Hematopoietic multipotent progenitor cell treated with erythropoietin and hydrocortisone succinate and interleukin-3 and kit ligand, for 15 days (in vitro differentiated cells): ENCODE measurements at regions not wholly inside any gene's neighbourhood (a gene's known extent, or its start where the extent isn't known, plus 50 kb on each side); places are given as distances from the start of the nearest gene placed in this dataset.

Experiments used
- DNase-seq: peaks from one replicate; pipeline ENCODE4 v3.0.0-alpha.2; 2015; ENCODE audit warnings: low spot score

DNA sequence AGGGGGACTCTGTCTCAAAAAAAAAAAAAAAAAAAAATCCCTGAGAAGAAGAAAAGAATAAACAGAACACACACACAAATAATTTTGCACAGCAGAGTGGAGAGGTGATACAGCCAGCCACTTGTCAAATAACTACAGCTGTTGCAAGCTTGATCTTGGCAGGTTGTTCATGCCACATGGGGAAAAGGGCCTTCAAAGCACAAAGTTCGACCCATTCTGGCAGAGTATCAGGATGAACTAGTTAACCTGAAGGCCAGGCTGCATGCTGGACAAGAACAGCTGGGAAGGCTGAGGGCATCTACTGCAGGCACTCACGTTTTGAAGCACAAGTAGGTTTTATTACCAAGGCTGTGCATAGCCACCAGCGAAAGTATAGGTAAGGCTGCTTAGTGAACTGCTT is 104.1 kb downstream of the KCTD15 start:
- DNase-seq: no peak

DNA sequence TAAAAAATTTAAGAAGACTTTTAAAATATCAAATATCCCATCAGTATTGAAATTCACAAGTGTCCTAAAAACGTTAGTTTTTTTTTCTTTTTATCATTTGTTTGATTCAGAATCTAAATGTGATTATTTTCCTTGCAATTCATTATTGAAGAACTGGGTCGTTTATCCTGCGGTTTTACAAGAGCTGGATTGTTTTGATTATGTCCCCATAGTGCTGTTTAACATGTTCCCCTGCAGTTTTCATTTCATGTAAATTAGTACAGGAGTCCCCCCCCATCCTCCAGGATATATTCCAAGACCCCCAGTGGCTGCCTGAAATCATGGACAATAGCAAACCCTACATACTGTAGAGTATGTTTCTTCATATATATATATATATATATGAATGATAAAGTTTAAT is 105.7 kb downstream of the KCTD15 start:
- DNase-seq: no peak

DNA sequence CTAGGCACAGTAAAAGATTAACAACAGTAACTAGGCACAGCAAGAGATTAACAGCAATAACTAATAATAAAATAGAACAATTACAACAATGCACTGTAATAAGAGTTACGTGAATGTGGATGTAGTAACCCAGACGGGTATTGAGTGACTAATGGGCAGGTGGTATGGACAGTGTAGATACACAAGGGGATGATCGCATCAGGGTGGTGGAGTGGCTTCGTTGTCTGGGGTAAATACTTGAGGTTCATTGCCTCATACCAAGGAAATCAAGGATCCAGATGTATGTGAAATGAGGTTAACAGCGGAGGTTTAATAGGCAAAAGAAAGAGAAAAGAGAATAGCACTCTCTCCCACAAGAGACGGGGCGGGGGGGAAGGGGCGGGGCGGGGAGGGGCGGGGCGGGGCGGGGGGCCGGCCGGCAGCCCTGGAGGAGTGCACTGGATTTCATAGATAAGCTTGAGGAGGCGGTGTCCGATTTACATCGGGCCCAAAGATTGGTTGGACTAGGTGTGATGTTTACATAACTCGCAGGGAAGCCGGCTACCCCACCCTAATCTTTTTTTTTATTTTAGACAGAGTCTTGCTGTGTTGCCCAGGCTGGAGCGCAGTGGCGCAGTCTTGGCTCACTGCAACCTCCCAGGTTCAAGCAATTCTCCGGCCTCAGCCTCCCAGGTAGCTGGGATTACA is 106.3 kb downstream of the KCTD15 start:
- no peak for DNase-seq

DNA sequence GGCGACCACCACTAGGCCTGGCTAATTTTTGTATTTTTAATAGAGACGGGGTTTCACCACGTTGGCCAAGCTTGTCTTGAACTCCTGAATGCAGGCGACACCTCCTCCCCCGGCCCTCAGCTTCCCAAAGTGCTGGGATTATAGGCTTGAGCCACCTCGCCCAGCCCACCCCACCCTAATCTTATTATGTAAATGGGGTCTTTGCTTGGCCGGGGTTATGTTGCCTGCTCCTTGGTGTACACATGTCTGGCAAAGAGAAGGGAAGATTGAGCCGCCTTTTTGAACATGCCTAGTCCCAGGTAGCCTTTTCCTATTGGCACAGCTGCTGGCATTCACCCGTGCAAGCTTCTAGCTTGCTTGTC is 106.8 kb downstream of the KCTD15 start:
- no peak for DNase-seq

DNA sequence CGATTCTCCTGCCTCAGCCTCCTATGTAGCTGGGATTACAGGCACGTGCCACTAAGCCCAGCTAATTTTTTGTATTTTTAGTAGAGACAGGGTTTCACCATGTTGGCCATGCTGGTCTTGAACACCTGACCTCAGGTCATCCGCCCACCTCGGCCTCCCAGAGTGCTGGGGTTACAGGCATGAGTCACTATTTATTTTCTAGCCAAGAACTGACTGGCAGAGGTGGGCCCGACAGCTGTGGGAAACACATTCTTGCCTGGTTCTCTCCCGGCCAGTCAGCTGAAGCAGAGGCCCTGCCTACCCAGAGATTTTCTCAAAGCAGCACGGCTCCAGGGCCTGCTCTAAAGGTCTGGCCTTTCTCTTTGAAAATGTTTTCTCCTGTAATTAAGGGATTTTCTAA is 108.0 kb downstream of the KCTD15 start:
- DNase-seq: no peak

DNA sequence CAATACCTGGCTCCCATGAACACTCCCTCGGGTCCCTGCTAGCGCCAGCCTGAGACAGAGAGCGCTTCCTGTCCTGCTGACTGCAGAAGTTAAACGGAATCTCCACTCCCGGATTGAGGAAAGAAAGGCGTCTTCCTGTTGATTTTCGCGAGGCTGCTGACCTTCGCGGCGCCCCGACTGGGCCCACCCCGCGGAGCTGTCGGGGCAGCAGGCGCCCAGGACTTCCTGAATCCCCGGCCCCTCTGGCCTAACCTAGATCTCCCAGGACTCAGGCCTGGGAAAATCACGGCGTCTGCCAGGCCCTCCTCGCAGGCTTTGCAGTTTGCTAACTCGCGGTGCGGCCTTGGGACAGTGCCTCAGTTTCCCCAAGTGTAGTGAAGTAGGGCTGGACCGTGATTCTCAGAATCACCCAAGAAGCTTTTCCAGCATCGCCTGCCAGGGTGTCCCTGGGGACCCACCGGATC is 108.8 kb downstream of the KCTD15 start:
- no peak for DNase-seq

DNA sequence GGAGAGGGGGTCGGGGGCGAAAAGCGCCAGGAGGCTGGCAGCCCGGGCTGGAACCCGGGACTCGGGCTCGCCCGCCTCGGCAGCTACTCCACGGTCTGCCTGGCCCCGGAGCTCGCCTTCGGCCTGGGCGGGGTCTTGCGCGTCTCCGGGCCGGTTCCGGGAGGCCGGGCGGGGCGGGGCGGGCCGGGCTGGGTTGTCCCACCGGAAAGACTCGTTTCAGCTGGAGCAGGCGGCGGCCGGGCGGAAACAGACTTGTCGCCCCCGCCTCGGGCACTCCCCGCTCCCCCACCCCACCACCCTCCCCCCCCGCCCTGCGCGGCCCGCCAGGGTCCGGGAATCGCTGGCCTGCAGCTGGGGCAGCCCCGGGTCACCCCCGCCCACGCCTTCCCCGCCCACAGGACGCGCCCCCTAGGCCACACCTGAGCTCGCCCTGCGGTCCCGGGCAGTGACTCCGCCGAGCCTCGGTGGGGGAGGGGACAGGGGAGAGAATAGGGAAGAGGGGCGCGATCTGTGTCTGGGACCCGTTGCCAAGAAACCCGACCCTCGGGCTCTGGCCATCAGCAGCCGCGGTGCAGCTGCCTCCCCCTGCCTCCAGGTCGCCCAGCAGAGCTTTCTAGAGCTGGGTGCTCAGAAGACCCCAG is 109.4 kb downstream of the KCTD15 start:
- DNase-seq: no peak

DNA sequence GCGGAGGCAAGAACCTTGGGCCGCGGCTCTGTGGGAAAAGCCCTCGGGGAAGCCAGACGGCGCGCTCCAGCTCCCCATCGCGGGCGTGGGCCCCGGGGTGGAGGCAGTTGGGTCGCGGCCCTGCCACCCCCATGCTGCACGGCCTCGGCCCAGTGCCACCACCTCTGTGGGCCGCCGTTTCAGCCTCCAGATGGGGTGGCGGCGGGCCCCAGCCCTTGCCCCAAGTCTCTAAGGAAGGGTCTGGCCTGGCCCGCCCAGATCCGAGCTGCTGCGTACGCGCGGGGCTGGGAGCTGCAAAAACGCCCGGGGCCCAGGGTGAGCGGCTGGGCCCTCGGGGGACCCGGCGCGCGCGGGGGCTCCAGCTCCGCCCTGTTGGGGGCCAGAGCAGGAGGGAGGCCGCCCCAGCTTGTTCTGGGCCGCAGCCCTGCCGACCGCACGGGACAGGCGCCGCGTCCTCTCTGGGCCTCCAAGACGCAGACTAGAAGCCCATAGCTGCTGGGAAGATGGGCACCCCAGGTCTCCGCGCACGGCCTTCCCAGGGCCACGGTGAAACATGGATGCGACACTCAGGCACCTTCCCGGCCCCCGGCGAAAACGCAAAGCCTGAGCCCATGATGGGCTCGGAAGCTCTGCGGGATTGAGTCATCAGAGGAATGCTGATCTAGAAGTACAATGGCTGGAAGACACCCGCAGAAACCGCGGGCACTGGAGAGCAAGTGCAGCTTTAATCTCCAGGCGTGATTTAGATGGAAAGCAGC is 110.1 kb downstream of the KCTD15 start:
- no peak for DNase-seq

DNA sequence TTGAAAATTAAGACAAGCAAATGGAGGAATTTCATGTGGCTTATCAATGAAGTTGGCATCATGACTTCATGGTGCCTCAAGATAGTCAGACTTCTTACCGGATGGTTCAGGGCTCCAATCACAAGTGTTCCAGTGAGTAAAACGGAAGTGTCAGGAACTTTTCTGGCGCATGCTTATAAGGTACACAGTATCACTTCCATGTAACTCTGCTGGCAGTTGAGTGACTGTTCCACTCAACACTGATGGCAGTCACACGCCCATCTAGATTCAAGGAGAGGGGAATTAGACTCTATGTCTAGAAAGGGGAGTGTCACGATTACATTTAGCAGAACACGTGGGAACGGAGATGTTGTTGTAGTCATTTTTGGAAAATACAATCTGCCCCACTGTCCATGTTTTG is 114.3 kb downstream of the KCTD15 start:
- no peak for DNase-seq

DNA sequence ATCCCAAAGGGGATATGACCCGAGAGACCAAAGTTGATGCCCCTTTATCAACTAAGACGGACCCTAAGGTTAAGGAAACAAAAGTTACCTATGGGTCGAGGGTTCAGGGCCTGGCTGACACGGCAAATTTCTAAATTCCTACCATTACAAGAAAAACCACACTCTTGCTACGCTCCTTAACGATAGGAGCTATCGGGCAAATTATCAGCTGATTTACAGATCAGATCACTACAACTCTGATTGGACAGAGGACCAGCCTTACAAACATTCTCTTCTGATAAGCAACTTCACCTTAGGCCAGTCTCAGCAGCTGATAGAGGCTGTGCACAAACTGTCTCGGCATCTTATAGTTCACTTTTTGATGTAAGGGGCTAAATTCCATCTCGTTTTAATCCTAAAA is 117.9 kb downstream of the KCTD15 start:
- DNase-seq: no peak

DNA sequence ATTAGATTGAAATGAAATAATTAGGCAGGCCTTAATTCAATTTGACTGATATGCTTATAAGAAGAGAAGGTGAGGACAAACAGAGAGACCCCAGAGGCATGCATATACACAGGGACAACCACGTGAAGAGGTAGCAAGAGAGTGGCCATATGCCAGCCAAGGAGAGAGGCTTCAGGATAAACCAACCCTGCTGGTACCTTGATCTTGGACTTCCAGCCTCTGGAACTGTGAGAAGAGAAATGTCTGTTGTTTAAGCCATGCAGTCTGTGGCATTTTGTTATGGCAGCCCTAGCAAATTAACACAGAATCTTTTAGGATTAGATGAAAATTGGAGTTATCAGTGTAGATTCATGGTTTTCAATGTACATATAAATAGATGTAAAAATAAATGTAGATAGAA is 120.1 kb downstream of the KCTD15 start:
- DNase-seq: no peak

DNA sequence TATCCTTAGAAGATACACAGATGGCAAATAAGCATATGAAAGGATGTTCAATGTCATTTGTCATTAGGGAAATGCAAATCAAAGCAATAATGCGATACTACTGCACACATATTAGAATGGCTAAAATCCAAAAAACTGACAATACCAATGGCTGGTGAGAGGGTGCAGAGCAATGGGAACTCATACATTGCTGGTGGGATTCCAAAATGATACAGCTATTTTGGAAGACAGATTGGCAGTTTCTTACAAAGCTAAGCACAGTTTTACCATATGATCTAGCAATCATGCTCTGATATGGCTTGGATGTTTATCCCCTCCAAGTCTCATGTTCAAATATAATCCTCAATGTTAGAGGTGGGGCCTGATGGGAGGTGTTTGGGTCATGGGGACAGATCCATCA is 122.6 kb downstream of the KCTD15 start:
- no peak for DNase-seq

DNA sequence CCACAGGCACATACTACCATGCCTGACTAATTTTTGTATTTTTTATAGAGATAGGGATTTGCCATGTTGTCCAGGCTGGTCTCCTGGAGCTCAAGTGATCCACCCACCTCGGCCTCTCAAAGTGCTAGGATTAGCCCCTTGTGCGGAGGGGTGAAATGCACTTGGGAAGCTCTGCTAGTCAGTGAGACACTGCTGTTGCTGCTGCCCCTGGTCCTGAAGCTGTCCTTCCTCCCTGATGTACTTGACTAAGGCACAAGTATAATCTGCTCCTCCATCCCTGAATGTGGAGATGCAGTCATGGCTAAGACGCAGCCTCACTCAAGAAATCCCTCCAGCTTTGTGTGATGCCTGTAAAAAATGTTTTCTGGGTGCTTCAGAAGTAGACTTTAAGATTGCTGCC is 124.5 kb downstream of the KCTD15 start:
- DNase-seq: no peak

DNA sequence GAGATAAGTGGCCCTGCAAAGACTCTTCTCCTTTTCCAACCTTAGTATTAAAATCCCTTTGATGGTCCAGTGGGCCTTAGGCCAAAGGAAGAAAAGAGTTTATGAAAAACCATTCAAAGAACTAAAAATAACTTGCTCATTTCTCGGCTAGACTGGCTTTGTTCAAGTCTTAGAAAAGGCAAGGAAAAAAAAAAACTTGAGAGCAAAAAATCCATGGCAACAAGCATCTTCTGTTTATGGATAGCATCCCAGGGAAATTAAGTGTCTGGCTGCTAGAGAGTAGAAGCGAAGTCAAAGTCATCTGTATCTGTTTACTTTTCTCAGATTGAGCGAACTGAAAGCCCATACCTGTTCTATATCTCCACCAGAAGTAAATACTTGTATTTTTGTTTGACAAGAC is 129.6 kb downstream of the KCTD15 start:
- no peak for DNase-seq

DNA sequence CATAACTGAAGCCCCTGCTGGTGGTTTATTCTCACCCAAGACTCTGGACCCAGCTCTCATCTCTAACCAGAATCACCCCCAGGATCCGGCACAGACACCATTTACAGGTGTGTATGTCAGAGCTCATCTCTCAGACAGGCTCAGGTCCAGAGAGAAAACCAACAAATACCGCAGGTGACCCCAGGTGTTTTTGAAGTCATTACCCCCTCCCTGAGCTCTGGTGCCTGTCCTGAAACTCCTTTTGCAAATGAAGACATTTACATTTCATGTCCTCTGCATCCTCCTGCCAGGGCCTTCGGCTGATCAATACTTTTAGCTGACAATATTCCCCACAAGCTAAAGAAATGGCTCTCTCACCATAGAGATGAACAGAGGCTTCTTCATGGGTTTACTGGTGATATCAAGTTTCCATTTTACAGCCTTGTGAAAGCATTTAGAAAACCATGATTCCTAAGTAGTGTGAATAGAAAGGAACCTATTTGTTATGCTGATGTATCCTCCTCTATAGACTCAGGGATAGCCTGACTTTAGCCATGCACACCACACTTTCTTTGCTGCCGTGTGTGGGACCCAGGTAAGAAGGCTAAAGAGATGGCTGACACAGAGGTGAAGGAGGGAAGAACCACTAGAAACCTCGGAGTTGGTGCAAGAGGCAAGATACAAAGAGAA is 131.3 kb downstream of the KCTD15 start:
- DNase-seq: no peak

DNA sequence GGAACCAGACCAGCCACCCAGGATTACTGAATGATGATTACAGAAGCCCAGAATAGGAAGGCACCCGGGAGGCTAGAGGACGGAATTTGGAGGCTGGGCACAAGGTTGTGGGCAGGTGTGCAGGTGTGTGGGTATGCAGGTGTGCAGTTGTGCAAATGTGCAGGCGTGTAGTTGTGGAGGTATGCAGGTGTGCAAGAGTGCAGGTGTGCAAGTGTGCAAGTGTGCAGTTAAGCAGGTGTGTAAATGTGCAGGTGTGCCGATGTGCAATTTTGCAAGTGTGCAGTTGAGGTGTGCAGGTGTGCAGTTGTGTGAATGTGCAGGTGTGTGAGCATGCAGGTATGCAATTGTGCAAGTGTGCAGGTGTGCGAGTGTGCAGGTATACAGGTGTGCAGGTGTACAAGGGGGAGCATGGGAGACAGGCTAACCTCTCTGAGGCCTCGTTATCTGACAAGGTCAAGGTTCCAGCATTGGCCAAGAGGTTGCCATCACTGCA is 131.8 kb downstream of the KCTD15 start:
- no peak for DNase-seq

DNA sequence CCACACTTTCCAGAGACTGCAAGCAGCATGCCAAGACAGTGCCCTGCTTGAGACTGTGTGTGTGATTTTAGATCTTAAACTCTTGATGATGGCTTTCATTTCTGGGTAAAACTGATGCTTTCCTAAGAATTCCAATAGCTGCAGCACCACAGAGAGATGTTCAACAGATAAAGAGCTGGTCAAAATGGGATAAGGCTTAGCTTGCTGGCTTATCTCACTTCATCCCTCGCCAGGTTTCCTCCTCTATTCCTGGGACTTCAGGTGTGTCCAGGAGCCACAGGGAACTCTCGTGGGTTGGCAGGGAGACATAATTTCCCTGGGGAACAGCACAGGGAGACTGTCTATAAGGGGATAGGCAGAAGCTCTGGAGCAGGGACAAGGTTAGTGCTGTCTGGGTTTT is 137.3 kb downstream of the KCTD15 start:
- DNase-seq: no peak

DNA sequence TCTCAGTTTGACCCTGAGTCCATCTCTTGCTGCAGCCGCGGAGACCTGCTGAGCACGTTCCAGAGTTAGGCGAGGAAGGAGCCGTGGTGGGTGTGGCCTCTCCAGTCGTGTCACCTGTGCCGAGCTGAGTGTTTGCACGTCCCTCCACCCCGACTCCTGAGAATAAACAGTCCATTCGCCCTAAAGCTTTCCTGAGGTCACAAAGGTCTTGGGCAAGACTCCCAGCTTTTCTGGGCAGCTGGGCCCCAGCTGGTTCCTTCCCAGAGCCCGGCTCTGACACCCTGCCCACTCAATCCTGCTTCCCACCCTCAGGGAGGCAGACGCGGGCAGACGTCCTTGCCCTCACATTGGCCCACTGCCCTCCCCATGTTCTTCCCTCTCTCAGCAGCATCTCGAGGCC is 142.2 kb downstream of the KCTD15 start:
- no peak for DNase-seq

DNA sequence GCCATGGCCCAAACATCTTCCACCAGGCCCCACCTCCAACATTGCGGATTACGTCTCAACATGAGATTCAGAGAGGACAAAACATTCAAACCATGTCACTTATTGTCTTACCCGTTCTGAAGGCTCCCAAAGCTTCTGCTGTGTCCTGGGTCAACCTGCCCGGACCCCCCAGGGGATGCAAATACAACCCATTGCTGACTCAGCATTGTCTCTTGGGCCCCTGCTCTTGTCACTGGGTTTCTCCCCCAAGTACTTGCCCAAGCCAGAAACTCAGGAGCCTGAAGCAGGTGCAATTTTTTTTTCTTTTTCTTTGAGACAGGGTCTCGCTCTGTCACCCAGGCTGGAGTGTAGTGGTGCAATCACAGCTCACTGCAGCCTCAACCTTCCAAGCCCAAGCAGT is 144.5 kb downstream of the KCTD15 start:
- no peak for DNase-seq

DNA sequence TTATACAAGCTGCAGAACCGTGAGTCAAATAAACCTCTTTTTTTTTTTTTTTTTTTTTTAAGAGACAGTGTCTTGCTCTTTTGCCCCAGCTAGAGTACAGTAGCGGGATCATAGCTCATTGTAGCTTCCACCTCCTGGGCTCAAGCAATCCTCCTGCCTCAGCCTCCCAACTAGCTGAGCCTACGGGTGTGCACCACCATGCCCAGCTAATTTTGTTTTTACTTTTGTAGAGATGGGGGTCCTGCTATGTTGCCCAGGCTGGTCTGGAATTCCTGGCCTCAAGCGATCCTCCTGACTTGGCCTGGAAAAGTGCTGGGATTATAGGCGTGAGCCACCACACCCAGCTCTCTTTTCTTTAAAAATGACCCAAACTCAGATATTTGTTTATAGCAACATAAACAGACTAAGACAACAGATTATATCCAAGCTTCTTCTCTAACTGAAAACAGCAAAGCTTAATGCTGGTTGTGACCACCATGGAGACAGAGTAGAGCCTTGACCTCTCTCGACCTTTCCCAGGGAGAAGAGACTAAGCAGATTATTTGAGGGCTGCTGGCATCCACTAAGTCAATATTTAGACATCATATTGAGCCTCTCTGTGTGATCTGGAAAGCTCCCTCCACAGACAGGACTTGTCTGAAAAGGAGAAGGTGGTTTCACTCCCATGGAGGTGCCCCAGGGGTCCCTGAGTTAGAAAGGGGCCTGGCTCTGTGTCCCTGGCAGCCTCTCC is 150.0 kb downstream of the KCTD15 start:
- DNase-seq: no peak

DNA sequence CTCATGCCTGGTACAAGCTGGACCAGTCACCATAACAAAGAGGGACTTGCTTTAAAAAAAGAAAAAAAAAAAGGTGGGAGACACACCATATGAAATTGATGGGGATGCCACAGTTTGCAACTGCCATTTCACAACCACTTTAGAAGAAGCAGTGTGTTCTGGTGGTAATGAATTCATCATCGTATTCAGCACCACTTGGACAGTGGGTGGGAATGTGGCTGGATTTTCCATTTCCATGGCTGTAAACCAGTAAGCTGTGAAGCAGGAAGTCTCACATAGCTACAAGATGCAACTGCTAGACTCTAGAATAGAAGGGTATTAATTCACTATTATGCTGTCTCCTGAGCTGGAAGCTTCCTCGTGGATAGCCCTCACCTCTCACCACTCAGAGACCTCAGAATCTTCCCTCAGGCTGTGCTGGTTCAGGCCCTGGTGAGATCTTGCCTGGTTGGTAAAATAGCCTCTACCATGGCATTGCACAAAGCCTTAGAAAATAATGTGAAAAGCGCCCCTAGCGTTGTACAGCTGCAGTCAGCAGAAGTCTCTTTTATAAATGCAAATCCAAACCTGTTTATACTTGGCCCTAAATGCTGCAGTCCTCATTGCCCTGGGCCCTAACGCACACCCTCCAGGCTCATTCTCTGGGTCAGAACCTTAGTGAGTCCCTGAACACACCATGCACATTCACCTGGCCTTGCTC is 150.7 kb downstream of the KCTD15 start:
- DNase-seq: no peak
